GM12865 (cell line): ENCODE measurements at regions not wholly inside any gene's neighbourhood (a gene's known extent, or its start where the extent isn't known, plus 50 kb on each side); places are given as distances from the start of the nearest gene placed in this dataset.

Source experiments
- DNase-seq: peaks from one replicate; pipeline ENCODE4 v3.0.0; 2010; ENCODE audit warnings: low read depth
- H3K4me3 ChIP-seq: 2 replicates; pipeline ENCODE4 v1.5.1; 2011; ENCODE audit warnings: mild to moderate bottlenecking, low read depth, low read length, control low read depth
- TF ChIP-seq, protein P1 (sequence below): IDR thresholded peaks from 2 replicates; pipeline ENCODE4 v1.5.1; 2011; ENCODE audit warnings: low read length, control low read depth, low read depth, inconsistent platforms; ENCODE audit not compliant: insufficient read depth; ENCODE audit errors: missing control alignments

DNA sequence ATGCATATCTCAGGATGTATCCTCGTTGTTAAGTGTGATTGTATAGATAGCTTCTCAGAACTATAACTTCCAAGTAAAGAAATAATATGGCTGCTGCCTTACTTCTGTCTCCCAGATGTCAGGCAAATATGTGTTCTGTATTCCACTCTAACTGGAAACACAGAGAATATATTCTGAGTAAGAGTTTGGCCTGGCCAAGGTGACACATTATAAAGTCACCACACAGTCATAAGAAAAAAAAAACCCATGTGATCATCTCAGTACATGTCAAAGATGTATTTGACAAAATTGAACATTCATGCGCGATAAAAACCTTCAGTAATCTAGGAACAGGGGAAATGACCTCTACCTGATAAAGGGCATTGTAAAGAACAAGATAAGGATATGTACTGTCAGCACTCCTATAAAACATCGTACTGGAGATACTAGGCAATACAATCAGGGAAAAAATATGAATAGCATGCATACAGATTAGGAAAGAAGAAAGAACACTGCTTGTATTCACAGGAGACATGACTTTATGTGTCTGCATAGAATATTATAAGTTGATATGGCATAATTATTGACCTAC lies 207.1 kb downstream of the ZNF330 start:
- H3K4me3 ChIP-seq: no peak overlapping the region

DNA sequence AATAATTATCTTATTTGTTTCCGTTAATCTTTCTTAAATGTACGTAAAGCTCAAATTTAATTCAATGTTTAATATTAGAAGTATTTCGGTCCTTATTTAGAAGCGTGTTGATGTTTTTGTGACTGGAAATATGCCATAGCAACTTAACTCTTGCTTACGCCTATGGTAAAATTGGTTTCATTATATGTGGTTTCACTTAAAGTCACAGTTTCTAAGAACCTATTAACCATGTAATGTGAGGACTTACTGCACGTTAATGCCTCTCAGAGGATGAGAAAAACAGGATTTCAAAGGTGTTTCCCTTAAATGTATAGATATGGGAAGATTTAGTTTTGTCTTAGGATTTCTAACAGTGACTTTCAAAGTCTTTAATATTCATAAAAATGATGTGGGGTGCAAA lies 206.4 kb upstream of the IL15 start:
- TF ChIP-seq, protein P1, sequence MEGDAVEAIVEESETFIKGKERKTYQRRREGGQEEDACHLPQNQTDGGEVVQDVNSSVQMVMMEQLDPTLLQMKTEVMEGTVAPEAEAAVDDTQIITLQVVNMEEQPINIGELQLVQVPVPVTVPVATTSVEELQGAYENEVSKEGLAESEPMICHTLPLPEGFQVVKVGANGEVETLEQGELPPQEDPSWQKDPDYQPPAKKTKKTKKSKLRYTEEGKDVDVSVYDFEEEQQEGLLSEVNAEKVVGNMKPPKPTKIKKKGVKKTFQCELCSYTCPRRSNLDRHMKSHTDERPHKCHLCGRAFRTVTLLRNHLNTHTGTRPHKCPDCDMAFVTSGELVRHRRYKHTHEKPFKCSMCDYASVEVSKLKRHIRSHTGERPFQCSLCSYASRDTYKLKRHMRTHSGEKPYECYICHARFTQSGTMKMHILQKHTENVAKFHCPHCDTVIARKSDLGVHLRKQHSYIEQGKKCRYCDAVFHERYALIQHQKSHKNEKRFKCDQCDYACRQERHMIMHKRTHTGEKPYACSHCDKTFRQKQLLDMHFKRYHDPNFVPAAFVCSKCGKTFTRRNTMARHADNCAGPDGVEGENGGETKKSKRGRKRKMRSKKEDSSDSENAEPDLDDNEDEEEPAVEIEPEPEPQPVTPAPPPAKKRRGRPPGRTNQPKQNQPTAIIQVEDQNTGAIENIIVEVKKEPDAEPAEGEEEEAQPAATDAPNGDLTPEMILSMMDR: no peak
- H3K4me3 ChIP-seq: no peak overlapping the region
- peak; percentile 33 for DNase-seq

More for the DNA sequence above, 207.1 kb downstream of the ZNF330 start:
- no peak for DNase-seq
- TF ChIP-seq, protein P1: no peak

DNA sequence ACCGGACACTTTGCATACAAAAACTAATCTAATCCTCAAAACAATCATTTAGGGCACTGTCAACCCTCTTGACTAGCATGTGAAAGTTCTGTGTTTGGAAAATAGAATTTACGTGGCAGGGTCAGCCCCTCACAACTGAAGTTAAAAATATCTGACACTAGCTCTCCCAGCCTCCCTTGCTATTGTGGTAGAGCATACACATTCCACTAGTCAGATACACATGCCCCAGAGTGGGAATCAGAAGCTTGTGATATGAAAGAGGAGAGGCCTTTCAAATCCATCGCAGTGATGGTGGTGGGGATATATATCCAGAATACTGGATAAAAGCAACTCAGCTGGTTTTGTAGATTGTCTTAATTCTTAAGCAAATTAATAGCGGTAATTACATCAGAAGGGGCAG lies 205.7 kb upstream of the IL15 start:
- DNase-seq: no peak
- no peak overlapping the region for H3K4me3 ChIP-seq
- TF ChIP-seq, protein P1: no peak

DNA sequence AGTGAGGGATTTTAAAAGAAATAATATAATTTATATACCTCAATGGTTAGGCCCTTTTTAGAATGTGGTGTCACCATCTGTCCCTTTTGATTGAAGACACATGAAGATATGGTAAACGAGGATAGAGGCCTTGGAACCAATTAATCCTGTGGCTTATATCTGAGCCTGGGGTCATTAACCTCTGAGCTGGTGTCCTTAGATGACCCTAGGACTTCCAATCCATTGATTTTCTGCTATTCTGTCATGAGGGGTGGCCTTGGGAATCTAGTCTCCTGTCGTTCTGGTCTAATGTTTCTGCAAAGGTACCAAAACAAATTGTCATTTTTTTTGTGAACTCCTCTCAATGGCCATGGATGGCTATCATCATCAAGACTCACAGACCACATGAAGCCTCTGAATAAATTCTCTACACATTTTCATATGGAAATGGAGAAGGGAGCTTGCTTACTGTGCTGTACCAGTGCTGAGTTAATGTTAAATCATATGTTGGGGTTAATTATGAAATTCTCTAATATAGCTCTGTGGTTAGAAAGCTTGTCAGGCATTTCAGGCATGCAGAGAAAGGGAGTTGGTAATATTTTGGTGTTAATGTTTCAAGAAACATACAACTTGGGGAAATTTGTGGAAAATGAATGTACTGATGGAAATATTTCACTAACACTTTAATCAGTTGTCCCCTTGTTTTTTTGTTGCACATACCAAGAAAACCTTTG lies 204.2 kb upstream of the IL15 start:
- DNase-seq: no peak
- H3K4me3 ChIP-seq: no peak overlapping the region
- TF ChIP-seq, protein P1: no peak

DNA sequence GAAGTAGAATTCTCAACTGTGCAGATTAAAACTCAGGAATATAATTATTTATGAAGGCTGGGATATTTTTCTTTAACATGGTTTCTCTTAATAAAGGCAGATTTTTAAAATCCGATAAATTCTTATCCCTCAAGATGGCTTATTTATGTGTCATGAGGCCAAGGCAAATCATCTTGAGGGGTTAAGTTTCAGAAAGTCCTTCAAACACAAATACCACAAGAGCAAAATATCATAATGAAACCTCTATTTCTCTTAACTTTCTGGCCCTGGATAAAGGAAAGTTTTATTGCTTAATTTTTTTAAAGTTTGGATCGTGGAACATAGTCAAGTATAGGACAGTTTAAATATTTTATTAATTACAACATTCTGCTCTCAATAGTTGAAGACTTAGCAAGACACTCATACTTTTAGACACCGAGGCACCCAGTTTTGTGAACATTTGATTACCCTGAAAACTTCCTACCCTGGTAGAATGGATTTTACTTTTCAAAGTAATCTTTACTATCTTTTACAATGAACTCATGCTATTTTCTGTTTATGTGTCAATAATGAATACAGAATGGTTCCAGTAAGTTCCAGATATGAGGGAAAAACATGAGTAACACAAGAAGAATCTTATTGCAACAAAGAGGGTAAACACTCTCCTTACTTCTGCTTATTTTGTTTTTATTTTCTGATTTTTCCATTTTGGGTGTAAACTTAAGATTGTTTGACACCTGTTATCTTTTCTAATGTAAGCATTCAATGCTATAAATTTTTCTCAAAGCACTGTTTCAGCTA lies 200.7 kb upstream of the IL15 start:
- TF ChIP-seq, protein P1: no peak

DNA sequence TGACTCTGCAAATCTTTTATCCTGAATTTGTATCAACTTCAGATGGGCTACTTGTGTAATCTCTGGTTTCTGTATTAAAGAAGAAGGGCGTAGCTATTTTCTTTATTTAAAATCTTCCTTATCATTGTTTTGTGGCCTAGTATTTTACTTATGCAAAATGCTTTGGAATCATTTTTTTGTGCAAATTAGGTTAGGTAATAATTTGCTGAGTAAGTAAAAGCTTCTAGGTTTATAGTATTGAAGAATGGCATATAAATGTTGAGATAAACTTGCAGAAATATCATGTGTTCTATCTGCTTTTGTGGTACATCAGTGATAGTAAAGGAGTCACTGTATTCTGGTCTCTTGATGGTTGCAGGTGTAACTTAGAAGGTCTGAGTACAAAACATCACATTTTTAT lies 197.2 kb upstream of the IL15 start:
- H3K4me3 ChIP-seq: no peak overlapping the region
- TF ChIP-seq, protein P1: no peak
- no peak for DNase-seq

More for the DNA sequence above, 200.7 kb upstream of the IL15 start:
- no peak for DNase-seq
- no peak overlapping the region for H3K4me3 ChIP-seq

DNA sequence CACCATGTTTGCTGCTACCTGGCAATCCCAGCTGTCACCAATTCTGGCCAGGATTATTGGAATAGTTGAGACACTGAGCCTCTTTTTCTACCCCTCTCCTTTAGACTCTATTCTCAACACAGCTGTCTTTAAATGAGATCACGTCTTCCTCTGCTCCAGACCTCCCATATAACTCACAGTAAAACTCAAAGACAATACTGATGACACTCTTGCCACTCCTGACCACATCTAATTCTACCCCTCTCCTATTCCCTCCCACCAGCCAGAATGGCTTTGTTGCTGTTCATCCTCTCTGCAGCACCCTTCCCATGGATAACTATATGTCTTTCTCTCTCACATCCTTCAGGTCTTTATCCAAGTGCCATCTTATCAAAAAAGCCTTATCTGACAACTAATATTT lies 188.6 kb upstream of the IL15 start:
- no peak for DNase-seq
- TF ChIP-seq, protein P1: no peak
- no peak overlapping the region for H3K4me3 ChIP-seq
